Chondrocyte (in vitro differentiated cells): ENCODE measurements at regions not wholly inside any gene's neighbourhood (a gene's known extent, or its start where the extent isn't known, plus 50 kb on each side); places are given as distances from the start of the nearest gene placed in this dataset.

Experiments used
- DNase-seq: peaks from one replicate; pipeline ENCODE4 v3.0.0; 2021; ENCODE audit warnings: mixed read lengths, low spot score
- H3K27ac Mint-ChIP-seq: one replicate; pipeline ENCODE4 v1.8.0; 2021; ENCODE audit warnings: mild to moderate bottlenecking, moderate library complexity, mixed read lengths; ENCODE audit not compliant: unreplicated experiment
- H3K27me3 Mint-ChIP-seq: 2 replicates; pipeline ENCODE4 v1.8.0; 2021; ENCODE audit warnings: low read depth, mixed read lengths
- H3K36me3 Mint-ChIP-seq: 2 replicates; pipeline ENCODE4 v1.8.0; 2021; ENCODE audit warnings: low read depth, mixed read lengths
- H3K4me1 Mint-ChIP-seq: 2 replicates; pipeline ENCODE4 v1.8.0; 2021; ENCODE audit warnings: low read depth, mild to moderate bottlenecking, mixed read lengths
- H3K4me3 Mint-ChIP-seq: one replicate; pipeline ENCODE4 v1.8.0; 2021; ENCODE audit warnings: mild to moderate bottlenecking, moderate library complexity, mixed read lengths; ENCODE audit not compliant: unreplicated experiment
- H3K9me3 Mint-ChIP-seq: 2 replicates; pipeline ENCODE4 v1.8.0; 2021; ENCODE audit warnings: low read depth, mixed read lengths
- CTCF ChIP-seq: fragments of 200-600 bp; sonication (generic); IDR thresholded peaks from 2 replicates; pipeline ENCODE4 v1.5.0; 2021; ENCODE audit warnings: antibody characterized with exemption, mild to moderate bottlenecking, moderate library complexity

- Mint-ChIP-seq H3K9me3 (no peaks in the 10 kb centered on the region), H3K27ac (no peak overlapping the region), H3K27me3 (no peaks in the 10 kb centered on the region), H3K4me1 (peaks cover 11% of the 10 kb centered on the region), H3K4me3 (no peak overlapping the region), H3K36me3 (no peaks in the 10 kb centered on the region)
- TF ChIP-seq CTCF = no peak
- no peak for DNase-seq
Measured at GRCh38 chr6:23277521-23278179, 708.3 kb downstream of the HDGFL1 start.

GRCh38 chr6:23278180-23278532, 708.8 kb downstream of the HDGFL1 start:
- H3K9me3 Mint-ChIP-seq = no peaks in the 10 kb centered on the region
- DNase-seq = no peak
- H3K27me3 Mint-ChIP-seq = no peaks in the 10 kb centered on the region
- H3K27ac Mint-ChIP-seq = no peak overlapping the region
- no peaks in the 10 kb centered on the region for H3K36me3 Mint-ChIP-seq
- no peak overlapping the region for H3K4me3 Mint-ChIP-seq
- peaks cover 14% of the 10 kb centered on the region for H3K4me1 Mint-ChIP-seq
- no peak for TF ChIP-seq CTCF

- DNase-seq = no peak
- no peak overlapping the region for H3K27ac Mint-ChIP-seq
- H3K36me3 Mint-ChIP-seq = no peaks in the 10 kb centered on the region
- H3K4me1 Mint-ChIP-seq = peaks cover 14% of the 10 kb centered on the region
- TF ChIP-seq CTCF = no peak
- no peaks in the 10 kb centered on the region for H3K9me3 Mint-ChIP-seq
- H3K27me3 Mint-ChIP-seq = no peaks in the 10 kb centered on the region
- no peak overlapping the region for H3K4me3 Mint-ChIP-seq
Measured at GRCh38 chr6:23280437-23280836, 711.1 kb downstream of the HDGFL1 start.

- Mint-ChIP-seq H3K9me3 (no peaks in the 10 kb centered on the region), H3K27ac (no peak overlapping the region), H3K4me1 (peaks cover 14% of the 10 kb centered on the region), H3K36me3 (no peaks in the 10 kb centered on the region), H3K4me3 (no peak overlapping the region), H3K27me3 (no peaks in the 10 kb centered on the region)
- TF ChIP-seq CTCF = no peak
- no peak for DNase-seq
Measured at GRCh38 chr6:23282252-23283021, 713.1 kb downstream of the HDGFL1 start.

- Mint-ChIP-seq H3K36me3 (no peaks in the 10 kb centered on the region), H3K9me3 (no peaks in the 10 kb centered on the region), H3K27me3 (no peaks in the 10 kb centered on the region), H3K4me1 (no peaks in the 10 kb centered on the region), H3K4me3 (no peak overlapping the region), H3K27ac (no peak overlapping the region)
- DNase-seq = no peak
- TF ChIP-seq CTCF = no peak
Measured at GRCh38 chr6:23293653-23294052, 724.3 kb downstream of the HDGFL1 start.
